ENCODE measurements at regions not wholly inside any gene's neighbourhood (a gene's known extent, or its start where the extent isn't known, plus 50 kb on each side); places are given as distances from the start of the nearest gene placed in this dataset.
"Not testable (repeated sequence)": the region's sequence is repeated elsewhere in the genome, so short reads cannot be mapped to it uniquely, and the experiment has no call there.

DNA sequence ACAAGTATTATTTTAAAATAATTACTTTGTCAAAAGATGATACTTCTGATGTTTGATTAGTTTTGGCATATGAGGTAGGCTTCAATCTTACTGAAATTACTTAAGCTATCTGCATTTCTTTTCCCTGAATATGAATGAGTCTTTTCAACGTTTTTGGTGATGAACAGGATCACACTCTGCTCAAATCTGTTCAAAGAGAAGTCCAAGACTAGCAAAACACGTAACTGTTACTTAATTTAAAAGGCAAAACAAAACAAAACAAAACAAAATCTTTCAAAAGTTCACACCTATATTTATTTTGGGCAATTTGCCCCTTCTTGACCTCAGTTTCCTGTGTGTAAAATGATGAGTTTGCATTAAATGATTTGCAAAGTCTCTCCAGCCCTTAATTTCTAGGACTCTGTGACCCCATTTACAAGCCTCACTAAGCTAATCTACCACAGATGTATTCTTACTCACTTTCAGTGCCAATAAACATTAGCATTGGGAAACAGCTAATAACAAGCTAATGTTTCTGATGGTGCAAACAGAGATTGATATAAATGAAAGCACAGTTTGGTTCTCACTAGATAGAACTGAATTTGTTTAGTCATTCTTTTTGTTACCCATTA is 865.4 kb downstream of the LTN1 start:
- no peak for DNase-seq (ENCODE audit: low spot score)

DNA sequence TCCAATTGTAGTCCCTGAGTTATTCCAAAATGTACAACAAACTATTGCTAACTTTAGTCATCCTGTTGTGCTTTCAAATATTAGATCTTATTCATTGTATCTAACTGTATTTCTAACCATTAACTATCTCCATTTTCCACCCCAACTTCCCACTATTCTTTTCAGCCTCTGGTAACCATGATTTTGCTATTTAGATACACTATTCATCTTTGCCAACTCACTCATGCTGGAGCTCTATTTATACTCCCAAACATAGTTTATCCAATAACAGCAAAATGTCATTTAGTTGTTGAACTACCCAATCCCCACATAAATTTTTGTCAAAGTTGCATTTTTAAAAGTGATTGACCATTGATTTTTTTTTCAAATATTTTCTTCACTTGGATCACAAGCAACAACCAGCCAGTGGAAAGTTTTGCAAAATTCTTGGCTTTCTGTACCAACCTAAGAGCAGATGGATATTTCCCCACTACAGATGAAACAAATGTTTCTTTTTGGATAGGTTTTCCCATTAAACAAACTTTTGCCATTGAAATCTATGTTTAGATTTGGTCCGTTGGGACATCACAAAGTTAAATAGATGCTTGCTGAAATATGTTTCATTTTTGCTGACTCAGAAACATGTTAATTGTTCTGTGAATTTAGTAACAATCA is 866.0 kb downstream of the LTN1 start:
- no peak for DNase-seq (ENCODE audit: low spot score)

DNA sequence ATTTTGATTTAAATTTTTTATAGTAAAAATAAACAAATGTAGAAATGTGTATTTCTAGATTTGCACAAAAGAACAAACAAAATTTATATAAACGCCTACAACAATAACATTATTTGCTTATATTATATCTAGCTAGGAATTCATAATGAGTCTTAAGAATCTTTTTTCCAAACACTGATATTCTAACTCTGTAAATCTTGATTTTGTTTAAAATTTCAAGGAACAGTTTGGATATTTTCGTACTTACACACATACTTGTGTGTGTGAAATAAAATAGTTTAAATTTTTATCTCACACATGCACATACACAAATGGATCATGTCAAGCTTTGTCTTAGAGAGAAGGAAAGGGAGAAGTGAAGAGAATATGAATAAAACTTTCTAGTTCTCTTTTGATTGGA is 868.1 kb downstream of the LTN1 start:
- no peak for DNase-seq (ENCODE audit: low spot score)

DNA sequence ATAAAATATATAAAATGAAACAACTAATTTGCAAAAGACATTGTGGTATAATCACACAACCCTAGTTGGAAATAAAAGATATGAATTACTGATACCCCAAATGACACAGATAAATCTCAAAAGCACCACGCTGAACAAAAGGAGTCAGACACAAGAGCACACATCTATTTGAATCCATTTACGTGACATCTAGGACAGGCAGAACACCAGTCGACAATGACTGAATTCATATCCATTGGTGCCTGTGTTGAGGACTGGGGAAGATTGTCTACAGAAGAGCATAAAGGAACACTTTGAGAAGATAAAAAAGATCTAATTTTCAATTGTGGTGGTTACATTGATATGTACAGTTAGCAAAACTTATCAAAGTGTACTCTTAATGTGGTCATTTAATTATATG is 874.1 kb downstream of the LTN1 start:
- no peak for DNase-seq (ENCODE audit: low spot score)

DNA sequence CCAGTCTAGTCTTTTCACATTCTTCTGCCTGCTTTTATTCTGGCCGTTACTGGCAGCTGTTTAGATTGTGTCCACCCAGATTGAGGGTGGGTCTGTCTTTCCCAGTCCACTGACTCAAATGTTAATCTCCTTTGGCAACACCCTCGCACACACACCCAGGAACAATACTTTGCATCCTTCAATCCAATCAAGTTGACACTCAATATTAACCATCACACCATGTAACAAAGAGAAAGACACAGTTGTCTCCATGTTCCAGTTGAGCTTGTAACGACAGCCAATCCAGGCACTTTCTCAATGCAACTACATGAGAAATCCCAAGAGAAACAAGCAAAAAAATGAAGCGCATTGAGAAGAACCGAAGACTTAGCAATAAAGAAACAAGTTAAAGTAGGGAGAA is 877.7 kb downstream of the LTN1 start:
- not testable (repeated sequence) for DNase-seq (ENCODE audit: low spot score)

DNA sequence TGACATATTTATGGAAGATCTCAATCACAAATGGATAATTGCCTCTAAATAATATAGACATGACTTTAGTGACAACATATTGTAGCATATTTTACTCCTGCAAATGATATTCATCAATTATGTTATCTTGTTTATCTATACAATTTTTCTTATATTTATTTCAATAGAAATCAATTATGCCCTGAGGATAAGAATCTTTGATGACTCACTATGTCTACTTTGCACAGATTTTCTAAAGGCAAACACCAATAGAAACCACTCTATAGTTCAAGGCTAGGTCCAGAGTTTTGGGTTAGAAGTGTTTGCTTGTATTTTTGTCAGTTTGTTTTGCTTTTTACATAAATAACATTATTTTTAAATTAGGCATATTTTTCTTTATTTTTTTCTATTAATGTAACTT is 879.0 kb downstream of the LTN1 start:
- DNase-seq (ENCODE audit: low spot score), result no peak

DNA sequence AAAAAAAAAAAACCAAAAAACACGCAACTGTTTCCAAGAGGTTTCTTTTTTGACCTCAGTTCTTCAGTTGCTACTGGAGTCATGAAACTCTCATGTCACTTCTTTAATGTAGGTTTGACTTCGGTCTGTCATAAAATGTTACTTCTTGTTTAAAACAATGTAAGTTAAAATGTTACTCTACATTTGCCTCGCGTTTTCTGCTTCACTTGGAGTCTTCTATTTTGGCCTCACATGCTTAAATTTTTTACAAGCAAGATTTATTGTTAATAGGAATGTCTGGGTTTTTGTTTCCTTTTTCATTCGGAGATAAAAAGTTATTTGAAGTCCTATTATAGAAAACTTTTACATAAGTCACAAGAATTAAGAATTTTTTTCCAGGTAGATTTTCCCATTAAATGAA is 880.2 kb downstream of the LTN1 start:
- DNase-seq (ENCODE audit: low spot score), result no peak

DNA sequence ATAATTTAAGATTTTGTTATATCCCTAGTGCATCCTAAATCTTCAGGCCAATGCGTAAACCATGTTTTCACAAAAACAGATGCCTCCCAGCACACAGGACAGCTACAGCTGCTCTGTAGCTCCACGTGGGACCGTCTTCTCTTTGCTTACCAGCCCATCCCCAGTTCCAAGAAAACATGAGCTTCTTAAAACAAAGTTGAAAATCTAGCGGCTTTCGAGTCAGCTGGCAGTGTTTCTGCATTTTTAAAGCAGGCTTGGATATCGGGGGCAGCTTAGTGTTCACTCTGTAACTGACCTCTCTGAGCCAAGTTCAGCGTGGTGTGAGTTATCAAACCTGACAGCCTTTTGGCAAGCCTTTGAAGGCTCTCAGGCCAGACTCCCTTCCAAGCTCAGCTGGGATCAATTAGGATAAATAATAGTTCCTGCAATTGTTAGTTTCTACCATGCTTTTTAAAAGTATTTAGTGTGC is 881.5 kb downstream of the LTN1 start:
- DNase-seq (ENCODE audit: low spot score), result peak; percentile 14

DNA sequence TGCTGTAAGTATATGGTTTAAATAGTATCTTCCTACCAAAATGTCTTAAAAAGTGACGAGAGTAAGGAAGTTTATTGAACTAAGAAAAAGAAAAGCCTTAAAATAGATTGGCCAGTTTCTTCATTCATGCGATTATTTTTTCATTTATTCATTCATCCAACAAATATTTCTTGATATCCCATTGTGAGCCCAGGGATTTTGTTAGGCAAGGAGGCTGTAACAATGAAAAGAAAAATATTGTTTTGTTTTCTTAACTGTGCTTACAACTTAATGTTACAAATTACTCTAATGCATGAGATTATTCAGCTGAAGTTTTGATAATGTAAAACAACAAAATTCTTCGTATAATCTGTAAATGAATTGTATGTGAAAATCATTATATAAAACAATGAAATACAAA is 882.0 kb downstream of the LTN1 start:
- no peak for DNase-seq (ENCODE audit: low spot score)

DNA sequence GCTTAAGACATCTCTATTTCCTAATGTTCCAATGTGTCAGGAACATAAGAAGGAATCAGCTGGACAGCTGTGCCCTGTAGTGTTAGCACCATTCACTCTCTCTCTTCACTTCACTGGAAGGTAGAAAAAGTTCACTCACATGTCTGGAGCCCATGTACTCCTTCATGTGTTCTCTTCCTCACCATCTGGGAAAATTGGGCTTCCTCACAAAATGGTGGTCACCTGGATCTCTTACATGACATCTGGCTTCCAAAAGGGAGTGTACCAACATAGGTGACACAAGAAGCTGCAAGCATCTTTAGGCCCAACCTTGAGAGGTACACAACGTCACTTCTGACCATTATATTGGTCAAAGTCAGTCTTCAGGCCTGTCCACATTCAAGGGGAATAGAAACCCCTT is 882.6 kb downstream of the LTN1 start:
- DNase-seq (ENCODE audit: low spot score), result no peak

DNA sequence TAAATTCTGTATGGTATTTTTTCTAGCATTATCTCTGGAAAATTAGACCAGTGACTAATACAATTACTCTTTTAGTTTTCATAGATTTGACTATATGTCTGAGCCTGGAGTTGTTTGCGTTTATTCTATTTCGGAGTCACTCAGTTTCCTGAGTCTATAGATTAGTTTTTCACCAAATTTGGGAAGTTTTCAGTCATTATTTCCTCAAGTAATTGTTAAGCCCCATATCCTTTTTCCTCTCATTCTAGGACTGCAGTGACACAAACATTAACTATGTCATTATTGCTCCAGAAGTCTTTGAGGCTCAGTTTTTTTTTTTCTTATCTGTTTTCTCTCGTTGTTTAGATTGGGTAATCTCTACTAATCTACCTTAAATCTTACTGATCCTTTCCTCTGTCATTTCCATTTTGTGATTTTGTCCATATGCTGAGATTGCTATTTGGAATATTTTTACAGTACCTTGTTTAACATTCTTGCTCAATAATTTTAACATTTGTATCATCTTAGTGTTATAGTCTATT is 886.2 kb downstream of the LTN1 start:
- no peak for DNase-seq (ENCODE audit: low spot score)

DNA sequence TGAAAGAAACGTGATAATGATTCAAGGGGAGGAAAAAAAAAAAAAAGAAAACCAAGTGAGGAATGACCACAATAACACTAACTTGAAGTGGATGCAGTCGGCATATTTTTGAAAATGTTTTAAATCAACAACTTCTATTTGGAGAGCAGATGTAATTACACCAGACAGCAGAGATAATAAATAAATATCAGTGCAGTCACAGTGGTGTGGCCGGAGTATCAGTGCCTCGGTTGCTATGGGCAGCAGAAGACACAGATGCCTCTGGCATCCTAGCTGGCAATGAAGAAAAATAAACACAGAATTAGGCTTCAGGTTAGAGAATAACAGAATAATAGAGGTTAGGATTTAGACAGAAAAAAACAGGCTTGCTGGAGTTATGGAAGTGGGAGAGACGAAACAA is 888.3 kb downstream of the LTN1 start:
- no peak for DNase-seq (ENCODE audit: low spot score)

DNA sequence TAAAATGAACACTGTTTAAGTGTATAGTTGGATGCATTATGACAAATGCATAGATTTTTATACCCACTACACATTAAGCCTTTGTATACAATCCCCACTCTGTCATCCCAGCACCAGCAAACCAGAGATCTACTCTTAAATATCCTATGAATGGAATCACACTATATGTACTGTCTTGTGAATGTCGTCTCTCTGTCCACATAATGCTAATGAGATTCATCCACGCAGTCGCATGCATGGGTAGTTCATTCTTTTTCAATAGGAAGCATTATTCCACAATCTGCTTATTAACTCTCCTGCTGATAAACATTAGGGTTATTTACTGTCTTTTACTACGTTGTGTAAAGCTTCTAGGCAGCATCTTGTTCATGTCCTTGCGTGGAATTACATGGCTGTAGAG is 892.3 kb downstream of the LTN1 start:
- DNase-seq (ENCODE audit: low spot score), result no peak

DNA sequence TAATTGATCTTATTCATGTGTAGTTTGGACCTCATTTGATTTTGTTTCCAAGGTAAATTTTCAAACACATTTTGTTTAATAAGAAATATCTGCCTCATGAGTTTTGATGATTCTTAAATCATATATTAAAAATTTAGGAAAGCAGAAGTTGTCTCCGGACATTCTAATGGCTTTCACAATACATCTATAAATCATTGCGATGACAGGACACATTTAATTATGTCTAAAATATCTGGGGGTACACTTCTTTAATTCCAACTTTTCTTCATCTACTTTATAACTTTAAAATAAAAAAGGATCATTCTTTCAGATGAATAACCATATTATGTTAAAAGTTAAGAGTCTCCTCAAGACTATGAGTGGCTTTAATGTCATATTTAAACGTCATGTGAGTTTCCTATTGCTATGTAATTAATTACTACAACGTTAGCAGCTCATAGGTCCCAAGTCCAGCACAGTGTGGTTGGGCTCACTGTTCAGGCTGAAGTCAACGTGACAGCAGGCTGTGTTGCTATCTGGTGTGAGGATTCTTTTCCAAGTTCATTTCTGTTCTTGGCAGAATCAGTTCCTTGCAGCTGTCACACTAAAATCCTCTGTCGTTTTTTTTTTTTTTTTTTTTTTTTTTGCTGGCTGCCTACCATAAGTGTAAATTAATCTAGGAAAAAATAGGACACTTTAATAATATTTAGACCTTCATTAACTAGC is 893.5 kb downstream of the LTN1 start:
- DNase-seq (ENCODE audit: low spot score), result no peak

DNA sequence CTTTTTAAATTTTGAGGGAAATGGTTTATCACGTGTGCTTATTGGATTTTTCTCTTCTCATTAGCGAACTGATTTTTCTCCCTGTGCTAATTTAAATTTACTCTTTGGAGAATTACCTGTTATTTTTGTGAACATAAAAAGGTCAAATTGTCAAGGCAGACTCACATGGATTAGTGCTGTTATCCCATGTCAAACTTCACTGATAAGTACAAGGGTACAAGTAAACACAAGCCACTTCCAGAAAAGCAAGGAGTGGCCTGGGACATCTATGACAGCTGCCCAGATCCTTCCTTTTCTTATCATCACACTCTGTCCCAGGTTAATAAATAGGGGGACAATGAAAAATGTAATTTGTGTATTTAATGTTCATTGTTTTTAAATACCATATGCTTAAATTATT is 901.2 kb downstream of the LTN1 start:
- DNase-seq (ENCODE audit: low spot score), result no peak

DNA sequence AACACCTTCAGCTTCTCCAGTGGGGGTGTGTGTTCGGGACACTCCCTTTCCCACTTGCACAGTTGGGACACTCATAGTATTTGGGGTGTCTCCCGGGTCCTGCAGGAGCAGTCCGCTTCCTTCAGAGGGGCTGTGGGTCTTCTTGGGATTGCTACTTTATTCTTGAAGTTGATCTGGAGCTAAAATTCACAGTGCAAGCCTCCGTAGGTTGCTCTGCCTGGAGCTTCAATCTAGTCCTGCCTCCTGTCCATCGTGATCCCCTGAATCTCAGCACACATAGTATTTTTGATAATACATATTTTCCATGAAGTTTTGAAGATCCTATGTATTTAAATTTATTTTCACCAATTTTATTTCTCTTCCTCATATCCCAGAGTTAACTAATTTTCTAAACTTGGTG is 902.1 kb downstream of the LTN1 start:
- no peak for DNase-seq (ENCODE audit: low spot score)

DNA sequence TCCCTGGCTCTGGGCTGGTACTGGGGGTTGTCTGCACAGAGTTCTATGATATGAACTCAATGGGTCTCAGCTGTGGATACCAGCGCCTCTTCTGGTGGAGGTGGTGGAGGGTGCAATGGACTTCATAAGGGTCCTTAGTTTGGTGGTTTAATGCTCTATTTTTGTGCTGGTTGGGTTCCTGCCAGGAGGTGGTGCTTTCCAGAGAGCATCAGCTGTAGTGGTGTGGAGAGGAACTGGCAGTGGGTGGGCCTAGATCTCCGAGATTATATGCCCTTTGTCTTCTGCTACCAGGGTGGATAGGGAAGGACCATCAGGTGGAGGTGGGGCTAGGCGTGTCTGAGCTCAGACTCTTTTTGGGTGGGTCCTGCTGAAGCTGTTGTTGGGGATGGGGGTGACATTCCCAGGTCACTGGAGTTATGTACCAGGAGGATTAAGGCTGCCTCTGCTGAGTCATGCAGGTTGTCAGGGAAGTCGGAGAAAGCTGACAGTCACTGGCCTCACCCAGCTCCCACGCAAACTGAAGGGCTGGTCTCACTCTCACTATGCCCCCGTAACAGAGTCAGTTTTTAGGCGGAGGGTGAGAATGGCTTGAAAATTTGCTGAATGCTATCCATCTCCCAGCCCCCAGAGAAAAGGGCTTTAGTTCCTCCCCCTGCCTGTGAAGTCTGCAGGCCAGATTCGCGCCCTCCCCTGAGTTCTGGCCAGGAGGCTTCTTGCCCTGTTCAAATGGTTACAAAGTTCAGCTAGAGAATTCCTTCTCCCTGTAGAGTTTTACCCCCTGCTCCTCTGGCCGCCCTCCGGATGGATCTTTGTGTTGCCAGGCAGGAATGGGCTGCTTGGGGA is 902.9 kb downstream of the LTN1 start:
- DNase-seq (ENCODE audit: low spot score), result no peak

DNA sequence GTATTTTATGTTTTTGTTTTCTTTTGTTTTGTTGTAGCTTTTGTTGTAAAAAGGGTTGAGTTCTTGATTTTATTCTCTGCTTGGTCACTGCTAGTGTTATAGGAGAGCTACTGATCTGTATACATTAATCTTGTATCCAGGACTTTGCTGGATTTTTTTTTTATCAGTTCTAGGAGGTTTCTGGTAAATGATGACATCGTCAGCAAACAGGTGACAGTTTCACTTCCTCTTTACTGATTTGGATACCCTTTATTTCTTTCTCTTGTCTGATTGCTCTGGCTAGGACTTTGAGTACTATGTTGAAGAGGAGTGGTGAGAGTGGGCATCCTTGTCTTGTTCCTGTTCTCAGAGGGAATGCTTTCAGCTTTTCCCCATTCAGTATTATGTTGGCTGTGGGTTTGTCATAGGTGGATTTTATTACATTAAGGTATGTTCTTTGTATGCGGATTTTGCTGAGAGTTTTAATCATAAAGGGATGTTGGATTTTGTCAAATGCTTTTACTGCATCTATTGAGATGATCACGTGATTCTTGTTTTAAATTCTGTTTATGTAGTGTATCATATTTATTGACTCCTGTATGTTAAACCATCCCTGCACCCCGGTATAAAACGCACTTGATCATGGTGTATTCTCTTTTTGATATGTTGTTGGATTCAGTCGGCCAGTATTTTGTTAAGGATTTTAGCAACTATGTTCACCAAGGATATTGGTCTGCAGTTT is 905.7 kb downstream of the LTN1 start:
- DNase-seq (ENCODE audit: low spot score), result no peak

DNA sequence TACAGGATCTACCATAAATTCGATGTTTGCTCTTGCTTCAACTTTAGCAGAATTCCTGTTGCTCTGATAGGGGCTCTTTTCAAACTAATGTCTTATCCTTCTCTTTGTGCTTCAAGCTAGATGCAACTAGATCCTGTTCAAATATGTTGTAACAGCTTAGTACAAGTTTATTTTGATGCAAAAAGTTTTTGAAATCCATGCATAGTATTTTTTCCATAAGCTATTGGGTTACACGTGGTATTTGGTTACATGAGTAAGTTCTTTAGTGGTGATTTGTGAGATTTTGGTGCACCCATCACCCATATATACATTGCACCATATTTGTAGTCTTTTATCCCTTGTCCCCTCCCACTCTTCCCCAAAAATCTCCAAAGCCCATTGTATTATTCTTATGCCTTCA is 907.7 kb downstream of the LTN1 start:
- DNase-seq (ENCODE audit: low spot score), result no peak

DNA sequence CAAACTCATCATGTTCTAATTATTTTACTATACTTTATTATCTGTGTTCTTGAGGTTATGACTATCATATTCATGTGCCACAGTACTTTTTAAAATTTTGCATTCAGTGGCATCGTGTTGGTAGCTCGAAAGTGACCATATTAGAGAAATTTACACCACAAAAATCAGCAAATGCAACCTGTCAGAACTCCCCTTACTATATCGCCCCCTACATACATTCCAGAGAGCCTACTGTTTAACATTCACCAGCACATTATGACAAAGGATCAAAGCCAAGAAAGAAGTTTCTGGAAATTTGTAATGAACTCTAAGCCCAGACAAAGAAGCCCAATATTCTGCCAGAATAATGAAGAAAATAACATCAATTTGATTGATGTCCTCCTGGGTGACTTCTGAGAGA is 909.3 kb downstream of the LTN1 start:
- no peak for DNase-seq (ENCODE audit: low spot score)

DNA sequence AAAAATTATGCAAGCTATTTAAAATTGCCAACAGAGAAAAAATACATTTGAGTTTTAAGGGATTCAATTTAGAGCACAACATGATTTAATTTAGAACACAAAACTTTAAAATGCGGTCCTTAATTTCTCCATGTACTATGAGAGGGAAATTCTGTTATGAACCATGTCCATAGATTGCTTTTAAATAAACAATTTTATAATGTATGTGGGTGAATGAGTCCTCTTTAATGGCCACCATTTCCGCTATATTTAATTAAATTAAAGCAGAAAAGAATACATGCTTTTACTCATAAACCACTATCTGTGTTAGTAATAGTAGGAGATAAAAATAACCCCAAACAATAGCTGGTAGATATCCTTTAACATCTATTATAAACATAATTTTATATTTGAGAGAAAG is 914.6 kb downstream of the LTN1 start:
- DNase-seq (ENCODE audit: low spot score), result no peak

DNA sequence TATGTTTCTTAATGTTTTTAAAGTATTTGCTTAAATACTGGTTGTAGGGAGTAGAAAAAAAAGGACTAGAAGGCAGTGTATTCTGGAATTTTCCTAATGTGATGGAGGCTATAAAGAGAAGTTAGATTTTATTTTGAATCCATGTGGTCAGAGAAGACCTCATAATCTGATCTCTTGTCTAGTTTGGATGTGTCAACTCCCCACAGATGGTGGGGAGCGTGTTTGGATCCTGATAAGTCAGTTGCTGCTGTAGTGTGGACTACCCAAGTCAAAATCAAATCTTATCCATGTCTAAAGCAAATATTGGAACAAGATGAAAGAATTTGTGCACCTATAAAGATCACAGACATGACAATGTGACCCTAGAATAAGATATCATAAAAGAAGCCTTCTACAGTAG is 918.0 kb downstream of the LTN1 start:
- DNase-seq (ENCODE audit: low spot score), result no peak

Measured in hepatic stellate cell (primary cell).